ENCODE measurements at regions not wholly inside any gene's neighbourhood (a gene's known extent, or its start where the extent isn't known, plus 50 kb on each side); places are given as distances from the start of the nearest gene placed in this dataset.

DNA sequence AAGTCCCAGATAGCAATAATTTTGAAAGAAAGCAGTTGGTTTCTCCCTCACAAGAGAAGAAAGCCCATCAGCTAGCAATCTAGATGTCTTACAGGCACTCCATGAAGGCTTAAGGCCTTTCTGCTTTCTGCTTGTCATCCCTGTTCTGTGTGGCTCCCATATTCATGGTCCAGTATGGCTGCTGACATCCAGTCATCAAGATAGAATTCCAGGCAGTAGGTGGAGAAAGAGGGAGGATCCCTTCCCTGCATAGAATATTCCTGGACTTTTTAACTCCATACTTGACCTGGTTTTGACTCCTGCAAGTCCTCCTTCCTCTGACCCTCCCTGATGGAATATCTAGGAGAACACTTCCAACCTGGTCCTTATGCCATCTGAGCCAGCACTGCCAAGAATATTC is 389.9 kb upstream of the AKR1E2 start:
- Histone ChIP-seq H3K36me3 (no peaks in the 10 kb centered on the region), H3K27ac (no peak overlapping the region), H3K9me3 (peaks cover 0 to under 1% (median 0%) of the 10 kb centered on the region in 11 donors), H3K4me3 (no peak overlapping the region), H3K4me1 (no peaks in the 10 kb centered on the region), H3K27me3 (no peaks in the 10 kb centered on the region)
- TF ChIP-seq, protein P1, sequence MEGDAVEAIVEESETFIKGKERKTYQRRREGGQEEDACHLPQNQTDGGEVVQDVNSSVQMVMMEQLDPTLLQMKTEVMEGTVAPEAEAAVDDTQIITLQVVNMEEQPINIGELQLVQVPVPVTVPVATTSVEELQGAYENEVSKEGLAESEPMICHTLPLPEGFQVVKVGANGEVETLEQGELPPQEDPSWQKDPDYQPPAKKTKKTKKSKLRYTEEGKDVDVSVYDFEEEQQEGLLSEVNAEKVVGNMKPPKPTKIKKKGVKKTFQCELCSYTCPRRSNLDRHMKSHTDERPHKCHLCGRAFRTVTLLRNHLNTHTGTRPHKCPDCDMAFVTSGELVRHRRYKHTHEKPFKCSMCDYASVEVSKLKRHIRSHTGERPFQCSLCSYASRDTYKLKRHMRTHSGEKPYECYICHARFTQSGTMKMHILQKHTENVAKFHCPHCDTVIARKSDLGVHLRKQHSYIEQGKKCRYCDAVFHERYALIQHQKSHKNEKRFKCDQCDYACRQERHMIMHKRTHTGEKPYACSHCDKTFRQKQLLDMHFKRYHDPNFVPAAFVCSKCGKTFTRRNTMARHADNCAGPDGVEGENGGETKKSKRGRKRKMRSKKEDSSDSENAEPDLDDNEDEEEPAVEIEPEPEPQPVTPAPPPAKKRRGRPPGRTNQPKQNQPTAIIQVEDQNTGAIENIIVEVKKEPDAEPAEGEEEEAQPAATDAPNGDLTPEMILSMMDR (IDR thresholded peaks at IDR 0.05), result no peak
- no peak for DNase-seq
- ATAC-seq, result no peak
- intact Hi-C loops (cut with DNase I), result no loop called here

DNA sequence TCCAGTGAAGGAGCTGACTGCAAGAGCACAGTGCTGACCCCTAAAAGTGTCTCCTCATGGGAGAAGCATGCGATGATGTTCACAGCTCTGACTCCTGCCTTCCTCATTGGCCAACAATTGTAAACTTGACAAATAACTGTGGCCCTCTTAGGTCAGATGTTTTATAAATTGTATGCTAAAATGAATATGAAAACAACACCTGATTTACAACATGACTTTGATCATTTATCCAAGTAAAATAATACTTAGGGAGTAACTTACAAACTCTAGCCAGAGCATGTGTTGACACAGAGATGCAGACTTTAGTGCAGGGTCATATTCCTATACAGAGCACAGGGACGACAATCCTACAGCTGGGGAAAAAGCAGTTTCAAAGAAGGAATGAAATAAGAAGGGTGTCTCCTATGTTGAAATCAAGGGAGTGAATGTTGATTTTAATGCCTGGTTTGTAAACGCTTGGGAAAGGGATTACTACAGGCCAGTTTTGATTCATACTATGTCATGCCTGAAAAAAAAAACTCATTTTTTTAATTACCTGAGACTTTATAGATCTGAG is 391.4 kb upstream of the AKR1E2 start:
- no peaks in the 10 kb centered on the region for H3K9me3 ChIP-seq
- ATAC-seq (no peak), DNase-seq (no peak)
- WGBS, 2 donors, result 94% methylated on average over 3 of the region's 3 CpGs
- intact Hi-C loops (cut with DNase I), result no loop called here
- no peak overlapping the region for H3K27ac ChIP-seq
- no peaks in the 10 kb centered on the region for H3K4me1 ChIP-seq
- H3K4me3 ChIP-seq, result no peak overlapping the region
- no peaks in the 10 kb centered on the region for H3K27me3 ChIP-seq
- TF ChIP-seq, protein P1 (IDR thresholded peaks at IDR 0.05), result no peak
- no peaks in the 10 kb centered on the region for H3K36me3 ChIP-seq

DNA sequence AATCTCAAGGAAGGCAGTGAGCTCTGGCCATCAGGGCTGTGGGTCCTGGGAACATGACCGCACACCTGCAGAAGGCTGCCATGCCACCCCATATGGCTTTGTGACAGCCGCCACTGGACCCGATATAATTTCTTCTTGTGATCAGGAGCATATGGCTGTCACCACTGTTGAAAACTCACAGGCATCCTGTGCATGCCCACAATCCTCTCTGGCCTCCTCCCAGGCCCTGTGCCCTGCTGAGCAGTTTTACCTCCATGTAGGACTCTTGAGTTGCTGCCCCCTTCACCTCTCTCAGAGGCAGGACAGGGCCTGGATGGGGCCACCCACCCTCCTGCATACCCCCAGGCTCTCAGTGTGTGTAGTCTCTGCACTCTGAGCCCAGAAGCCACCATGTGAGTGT is 391.9 kb upstream of the AKR1E2 start:
- 76 to 93% methylated on average over 3 of the region's 3 CpGs for WGBS, 2 donors
- H3K36me3 ChIP-seq, result no peaks in the 10 kb centered on the region
- no peaks in the 10 kb centered on the region for H3K4me1 ChIP-seq

DNA sequence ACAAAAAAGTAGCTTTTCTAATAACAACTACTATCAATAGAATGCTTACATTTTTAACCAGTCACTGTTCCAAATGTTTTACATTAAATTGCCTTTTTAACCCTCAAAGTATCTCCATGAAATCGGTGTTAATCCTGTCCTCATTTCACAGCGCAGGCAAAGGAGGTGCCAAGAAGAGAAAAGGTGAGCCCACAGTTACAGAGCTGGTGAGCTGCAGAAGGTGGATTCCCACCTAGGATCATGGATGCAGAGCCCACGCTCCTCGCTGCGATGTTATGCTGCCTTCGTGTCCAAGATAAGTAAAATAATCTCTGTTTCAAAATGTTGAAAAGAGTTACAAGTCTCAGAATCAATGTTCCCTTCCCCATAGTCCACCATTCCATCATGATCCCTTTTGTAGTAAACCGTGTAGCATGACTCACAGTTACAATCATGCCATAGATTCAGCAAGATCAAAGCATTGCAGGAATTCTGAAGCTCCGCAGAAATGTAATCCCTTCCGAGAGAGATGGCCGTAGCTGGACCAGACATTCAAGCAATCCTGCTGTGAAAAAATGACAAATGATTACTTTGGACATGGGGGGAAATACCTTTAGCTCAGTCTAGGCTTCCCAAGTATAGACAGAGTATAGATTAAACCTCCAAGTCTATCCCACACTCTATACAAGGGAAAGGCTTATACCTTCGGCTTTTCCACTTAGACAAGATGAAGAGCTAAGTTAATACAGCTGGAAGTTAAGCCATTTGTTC is 394.7 kb upstream of the AKR1E2 start:
- H3K9me3 ChIP-seq, result no peaks in the 10 kb centered on the region
- H3K27ac ChIP-seq, result no peak overlapping the region
- H3K27me3 ChIP-seq, result no peaks in the 10 kb centered on the region
- TF ChIP-seq, protein P1 (IDR thresholded peaks at IDR 0.05), result no peak
- intact Hi-C loops (cut with DNase I), result no loop called here
- H3K36me3 ChIP-seq, result no peaks in the 10 kb centered on the region
- no peak for DNase-seq
- 91 to 95% methylated on average over 11 of the region's 11 CpGs for WGBS, 2 donors
- ATAC-seq, result no peak
- H3K4me3 ChIP-seq, result no peak overlapping the region
- peaks cover 0 to 3% (median 0%) of the 10 kb centered on the region in 9 donors for H3K4me1 ChIP-seq

More for the DNA sequence above, 391.9 kb upstream of the AKR1E2 start:
- TF ChIP-seq, protein P1 (IDR thresholded peaks at IDR 0.05), result no peak
- no peak overlapping the region for H3K4me3 ChIP-seq
- H3K27ac ChIP-seq, result no peak overlapping the region
- ATAC-seq (no peak), DNase-seq (no peak)
- no peaks in the 10 kb centered on the region for H3K27me3 ChIP-seq
- H3K9me3 ChIP-seq, result no peaks in the 10 kb centered on the region
- intact Hi-C loops (cut with DNase I), result no loop called here
